ENCODE measurements at regions not wholly inside any gene's neighbourhood (a gene's known extent, or its start where the extent isn't known, plus 50 kb on each side); places are given as distances from the start of the nearest gene placed in this dataset.

DNA sequence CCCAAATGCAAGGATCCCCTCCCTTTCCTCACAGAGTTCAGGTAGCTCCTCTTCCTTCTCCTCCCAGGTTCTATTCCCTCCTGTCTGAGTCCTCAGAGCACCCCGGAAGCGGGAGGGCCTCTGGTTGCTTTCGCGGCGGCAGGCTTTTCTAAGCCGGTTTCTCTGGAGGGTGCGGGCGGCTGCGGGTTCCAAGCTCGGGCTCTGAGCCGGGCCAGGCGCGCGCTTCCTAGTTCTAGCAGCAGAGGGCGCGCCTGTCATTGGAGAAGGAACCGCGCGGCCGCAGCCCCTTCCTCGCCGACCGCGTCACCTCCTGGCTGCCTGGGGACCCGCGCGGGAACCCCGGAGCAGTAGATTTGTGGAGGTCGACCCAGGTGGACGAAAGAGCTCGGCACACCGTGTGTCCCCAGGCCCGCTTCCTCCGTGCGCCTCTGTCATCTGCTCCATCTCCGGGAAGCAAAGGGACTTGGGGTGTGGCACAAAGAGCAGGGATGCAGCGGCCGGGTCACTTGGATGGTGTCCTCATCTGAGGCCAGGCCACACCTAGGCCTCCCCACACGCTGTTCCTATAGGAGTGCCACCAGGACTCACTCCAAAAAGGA is 389.0 kb upstream of the PODXL start:
- H3K27ac ChIP-seq: peak overlapping the region; percentile 76 to 92
- H3K4me1 ChIP-seq: peaks cover 45% of the 10 kb centered on the region
- peak; percentile 56 to 58 for DNase-seq (ENCODE audit: low read depth in 1 of 2, low spot score in 1 of 2)
- peaks cover 6% of the 10 kb centered on the region; the same call in 2 of the 3 replicates for H3K9me3 ChIP-seq
- ChIA-PET CTCF (interaction anchor here (0.6 to 10.7 kb wide), 92 partner anchors 8 to 1237 kb away, joined by 3 to 170 read pairs (median 4); no protein-coding TSS in a partner anchor), POLR2A (no interaction called here)
- H3K4me2 ChIP-seq: peak overlapping the region; percentile 82
- TF ChIP-seq POLR2AphosphoS2 (conservative IDR thresholded peaks at IDR 0.05; ENCODE audit: low read length) (no peak), ZNF302 (CRISPR knock-in tag; IDR thresholded peaks at IDR 0.05) (no peak), FOXS1 (CRISPR knock-in tag; IDR thresholded peaks at IDR 0.05) (no peak), JUNB (IDR thresholded peaks at IDR 0.05) (no peak), SMC3 (IDR thresholded peaks at IDR 0.05) (peak; percentile 99), KDM5A (IDR thresholded peaks at IDR 0.05) (no peak), MAZ (IDR thresholded peaks at IDR 0.05; ENCODE audit: borderline replicate concordance, low read depth, low read length) (0 out of 2 replicates have a peak, but pooled peaks have one; percentile 33), BHLHE40 (IDR thresholded peaks at IDR 0.05; ENCODE audit: low read depth, low read length) (no peak), RAD21 (conservative IDR thresholded peaks at IDR 0.05 in 1 of 2, IDR thresholded peaks at IDR 0.05 in 1 of 2) (peak; percentile 95 to 99), MYC (IDR thresholded peaks at IDR 0.05; ENCODE audit: borderline replicate concordance, low read length) (no peak)
- TF ChIP-seq, protein P1, sequence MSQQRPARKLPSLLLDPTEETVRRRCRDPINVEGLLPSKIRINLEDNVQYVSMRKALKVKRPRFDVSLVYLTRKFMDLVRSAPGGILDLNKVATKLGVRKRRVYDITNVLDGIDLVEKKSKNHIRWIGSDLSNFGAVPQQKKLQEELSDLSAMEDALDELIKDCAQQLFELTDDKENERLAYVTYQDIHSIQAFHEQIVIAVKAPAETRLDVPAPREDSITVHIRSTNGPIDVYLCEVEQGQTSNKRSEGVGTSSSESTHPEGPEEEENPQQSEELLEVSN (IDR thresholded peaks at IDR 0.05; ENCODE audit: borderline replicate concordance, low read depth): no peak
- TF ChIP-seq, protein P2, sequence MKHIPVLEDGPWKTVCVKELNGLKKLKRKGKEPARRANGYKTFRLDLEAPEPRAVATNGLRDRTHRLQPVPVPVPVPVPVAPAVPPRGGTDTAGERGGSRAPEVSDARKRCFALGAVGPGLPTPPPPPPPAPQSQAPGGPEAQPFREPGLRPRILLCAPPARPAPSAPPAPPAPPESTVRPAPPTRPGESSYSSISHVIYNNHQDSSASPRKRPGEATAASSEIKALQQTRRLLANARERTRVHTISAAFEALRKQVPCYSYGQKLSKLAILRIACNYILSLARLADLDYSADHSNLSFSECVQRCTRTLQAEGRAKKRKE (CRISPR knock-in tag; IDR thresholded peaks at IDR 0.05; ENCODE audit: low read depth): no peak
- TF ChIP-seq, protein P3, sequence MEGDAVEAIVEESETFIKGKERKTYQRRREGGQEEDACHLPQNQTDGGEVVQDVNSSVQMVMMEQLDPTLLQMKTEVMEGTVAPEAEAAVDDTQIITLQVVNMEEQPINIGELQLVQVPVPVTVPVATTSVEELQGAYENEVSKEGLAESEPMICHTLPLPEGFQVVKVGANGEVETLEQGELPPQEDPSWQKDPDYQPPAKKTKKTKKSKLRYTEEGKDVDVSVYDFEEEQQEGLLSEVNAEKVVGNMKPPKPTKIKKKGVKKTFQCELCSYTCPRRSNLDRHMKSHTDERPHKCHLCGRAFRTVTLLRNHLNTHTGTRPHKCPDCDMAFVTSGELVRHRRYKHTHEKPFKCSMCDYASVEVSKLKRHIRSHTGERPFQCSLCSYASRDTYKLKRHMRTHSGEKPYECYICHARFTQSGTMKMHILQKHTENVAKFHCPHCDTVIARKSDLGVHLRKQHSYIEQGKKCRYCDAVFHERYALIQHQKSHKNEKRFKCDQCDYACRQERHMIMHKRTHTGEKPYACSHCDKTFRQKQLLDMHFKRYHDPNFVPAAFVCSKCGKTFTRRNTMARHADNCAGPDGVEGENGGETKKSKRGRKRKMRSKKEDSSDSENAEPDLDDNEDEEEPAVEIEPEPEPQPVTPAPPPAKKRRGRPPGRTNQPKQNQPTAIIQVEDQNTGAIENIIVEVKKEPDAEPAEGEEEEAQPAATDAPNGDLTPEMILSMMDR (IDR thresholded peaks at IDR 0.05): peak; percentile 92
- TF ChIP-seq, protein P4, sequence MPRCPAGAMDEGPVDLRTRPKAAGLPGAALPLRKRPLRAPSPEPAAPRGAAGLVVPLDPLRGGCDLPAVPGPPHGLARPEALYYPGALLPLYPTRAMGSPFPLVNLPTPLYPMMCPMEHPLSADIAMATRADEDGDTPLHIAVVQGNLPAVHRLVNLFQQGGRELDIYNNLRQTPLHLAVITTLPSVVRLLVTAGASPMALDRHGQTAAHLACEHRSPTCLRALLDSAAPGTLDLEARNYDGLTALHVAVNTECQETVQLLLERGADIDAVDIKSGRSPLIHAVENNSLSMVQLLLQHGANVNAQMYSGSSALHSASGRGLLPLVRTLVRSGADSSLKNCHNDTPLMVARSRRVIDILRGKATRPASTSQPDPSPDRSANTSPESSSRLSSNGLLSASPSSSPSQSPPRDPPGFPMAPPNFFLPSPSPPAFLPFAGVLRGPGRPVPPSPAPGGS (IDR thresholded peaks at IDR 0.05): no peak
- no peak for FAIRE-seq
- WGBS (ENCODE audit: missing lambda C conversion rate): 11% methylated on average over 29 of the region's 39 CpGs
- ATAC-seq: peak; percentile 61 to 86
- H3K4me3 ChIP-seq: peak overlapping the region; percentile 24; the same call in 1 of the 3 replicates

DNA sequence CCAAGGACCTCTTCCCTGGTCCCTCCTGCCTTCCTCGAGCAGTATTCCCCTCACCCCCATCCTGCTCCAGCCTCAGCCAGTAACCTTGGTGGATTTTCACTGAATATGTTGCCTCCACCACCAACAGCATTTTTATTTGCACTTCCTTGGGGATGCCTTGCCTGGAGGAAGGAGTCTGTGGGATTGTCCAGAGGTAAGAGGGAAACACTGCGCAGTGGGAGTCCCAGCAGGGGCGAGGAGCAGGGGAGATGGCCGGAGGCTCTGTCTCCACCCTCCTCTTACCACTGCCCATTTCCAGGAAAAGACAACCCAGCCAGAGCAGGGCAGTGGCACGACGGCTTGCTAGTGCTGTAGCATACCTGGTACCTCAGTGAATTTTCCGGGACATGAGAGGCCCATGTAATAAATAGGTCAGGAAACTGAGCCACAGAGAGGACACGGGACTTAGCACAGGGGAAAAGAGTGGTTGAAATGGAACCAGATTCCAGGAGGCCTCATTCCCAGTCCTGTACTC is 388.2 kb upstream of the PODXL start:
- DNase-seq (ENCODE audit: low read depth in 1 of 2, low spot score in 1 of 2) (no peak), ATAC-seq (no peak), FAIRE-seq (no peak)
- Histone ChIP-seq H3K4me2 (peak overlapping the region; percentile 82; the same call in 2 of the 3 replicates), H3K4me1 (peaks cover 37% of the 10 kb centered on the region), H3K4me3 (no peak overlapping the region), H3K9me3 (peaks cover 6% of the 10 kb centered on the region; the same call in 2 of the 3 replicates), H3K27ac (peak overlapping the region; percentile 76 to 92; a peak in 5 of 6 replicates)
- 88% methylated on average over 8 of the region's 8 CpGs for WGBS (ENCODE audit: missing lambda C conversion rate)
- TF ChIP-seq FOSB (CRISPR knock-in tag; IDR thresholded peaks at IDR 0.05) (no peak), HEYL (CRISPR knock-in tag; IDR thresholded peaks at IDR 0.05) (no peak), NPAS2 (CRISPR knock-in tag; IDR thresholded peaks at IDR 0.05; ENCODE audit: borderline replicate concordance) (no peak), CBX8 (IDR thresholded peaks at IDR 0.05) (no peak), EHF (CRISPR knock-in tag; IDR thresholded peaks at IDR 0.05) (no peak), RFX5 (IDR thresholded peaks at IDR 0.05) (no peak), RNF2 (IDR thresholded peaks at IDR 0.05; ENCODE audit: borderline replicate concordance, low read depth) (no peak), MYC (IDR thresholded peaks at IDR 0.05; ENCODE audit: borderline replicate concordance, low read length) (no peak), RARB (CRISPR knock-in tag; IDR thresholded peaks at IDR 0.05) (no peak), CHD2 (IDR thresholded peaks at IDR 0.05; ENCODE audit: low read length, partially characterized antibody) (no peak), MAFK (IDR thresholded peaks at IDR 0.05; ENCODE audit: partially characterized antibody) (no peak), KDM1A (IDR thresholded peaks at IDR 0.05; ENCODE audit: low read depth) (no peak), RCOR1 (IDR thresholded peaks at IDR 0.05; ENCODE audit: low read depth, low read length) (no peak), SREBF2 (IDR thresholded peaks at IDR 0.05) (no peak), HOXA7 (CRISPR knock-in tag; IDR thresholded peaks at IDR 0.05) (no peak), POLR2A (IDR thresholded peaks at IDR 0.05; ENCODE audit: low read length) (no peak), ZC3H11A (IDR thresholded peaks at IDR 0.05) (no peak), NR3C1 (IDR thresholded peaks at IDR 0.05) (no peak), CBX2 (IDR thresholded peaks at IDR 0.05; ENCODE audit: borderline replicate concordance, low read depth) (no peak)
- TF ChIP-seq, protein P3 (IDR thresholded peaks at IDR 0.05): no peak
- ChIA-PET POLR2A (no interaction called here), CTCF (interaction anchor here (0.6 to 10.7 kb wide), 87 partner anchors 7 to 1237 kb away, joined by 3 to 170 read pairs (median 4); no protein-coding TSS in a partner anchor)

Data from A549 (cell line).